ENCODE measurements at regions not wholly inside any gene's neighbourhood (a gene's known extent, or its start where the extent isn't known, plus 50 kb on each side); places are given as distances from the start of the nearest gene placed in this dataset.

DNA sequence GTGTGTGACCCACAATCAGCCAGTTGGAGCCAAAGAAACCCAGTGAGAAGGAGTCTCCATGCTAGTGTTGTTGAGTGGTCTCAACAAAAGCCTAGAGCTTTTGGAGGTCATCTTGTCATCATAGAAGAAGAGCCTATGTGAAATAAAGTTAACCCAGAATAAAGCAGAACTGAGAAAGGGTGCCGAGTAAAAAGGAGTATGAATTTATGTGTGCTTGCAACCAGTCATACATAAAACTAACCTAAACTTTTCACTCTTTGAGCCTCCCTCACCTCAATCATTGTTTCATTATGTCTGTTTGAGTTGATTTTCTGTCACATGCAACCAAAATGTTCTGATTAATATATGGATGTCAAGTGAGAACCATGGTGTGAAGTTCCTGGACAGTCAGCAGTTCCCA is 599.3 kb upstream of the ZEB2 start:
- DNase-seq = no peak

GRCh38 chr2:145116834-145117725 is 597.2 kb upstream of the ZEB2 start:
- DNase-seq = no peak

DNA sequence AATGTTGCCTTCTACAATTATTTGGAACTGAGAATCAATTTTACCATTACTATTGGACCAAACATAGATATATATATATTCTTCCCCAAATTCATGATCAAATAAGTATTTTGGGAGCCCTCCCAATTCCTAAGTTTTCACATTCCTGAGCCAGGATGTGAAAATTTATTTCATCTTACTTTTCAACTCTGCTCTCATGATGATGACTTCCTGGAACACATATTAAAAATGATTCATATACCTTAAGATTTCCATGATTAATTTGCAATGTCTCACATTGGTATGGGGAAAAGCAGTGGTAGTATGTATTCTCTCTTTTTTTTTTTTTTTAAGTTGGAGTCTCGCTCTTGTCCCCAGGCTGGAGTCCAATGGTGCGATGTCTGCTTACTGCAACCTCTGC is 596.1 kb upstream of the ZEB2 start:
- no peak for DNase-seq

DNA sequence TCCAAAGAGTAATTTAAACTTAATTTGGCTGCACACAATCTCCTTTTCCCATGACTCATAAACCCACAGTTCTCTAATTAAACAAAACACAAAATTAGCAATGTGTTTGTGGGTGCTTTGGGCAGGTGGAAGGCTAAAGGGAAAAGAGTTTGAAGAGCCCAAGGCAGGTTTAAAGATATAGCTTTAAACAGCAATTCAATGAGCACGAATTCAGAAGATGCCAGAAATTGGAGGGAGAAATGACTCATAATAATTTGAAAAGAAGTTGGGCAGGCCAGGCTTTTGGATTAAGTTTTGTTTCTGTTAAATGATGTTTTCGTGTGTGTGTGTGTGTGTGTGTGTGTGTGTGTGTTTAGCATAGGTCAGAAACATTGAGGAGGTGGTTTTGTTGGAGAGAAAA is 594.8 kb upstream of the ZEB2 start:
- no peak for DNase-seq

GRCh38 chr2:145112467-145112866 is 592.5 kb upstream of the ZEB2 start:
- DNase-seq = no peak

DNA sequence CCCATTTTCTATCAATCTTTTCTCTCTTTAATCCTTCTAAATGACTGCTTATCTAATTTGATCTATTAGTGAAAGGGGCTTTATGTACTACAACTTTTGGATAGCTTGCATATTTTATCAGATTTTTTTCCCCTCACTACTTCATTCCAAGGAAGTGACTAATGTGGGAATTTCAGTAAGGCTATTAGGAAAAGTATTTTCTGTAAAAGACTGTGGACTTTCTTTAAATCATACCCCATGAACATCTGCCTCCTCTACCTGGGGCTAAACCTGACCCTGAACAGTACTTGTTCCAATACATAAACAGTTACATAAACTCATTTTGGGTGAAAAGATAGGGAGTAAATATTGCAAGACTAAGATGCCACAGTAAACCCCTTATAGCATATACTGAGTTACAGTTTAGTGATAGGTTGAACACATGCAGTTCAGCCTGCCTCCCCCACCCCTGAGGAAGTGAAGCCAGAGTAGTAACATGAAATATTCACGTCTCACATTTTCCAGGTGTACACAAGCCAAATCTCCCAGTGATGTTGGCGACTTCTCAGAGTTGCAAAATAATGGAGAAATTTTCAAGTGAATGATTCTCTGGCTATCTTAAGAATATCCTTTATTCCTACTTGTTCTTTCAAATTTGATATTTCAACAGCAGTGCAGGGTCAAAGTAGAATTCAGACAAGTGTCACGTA is 590.9 kb upstream of the ZEB2 start:
- no peak for DNase-seq

DNA sequence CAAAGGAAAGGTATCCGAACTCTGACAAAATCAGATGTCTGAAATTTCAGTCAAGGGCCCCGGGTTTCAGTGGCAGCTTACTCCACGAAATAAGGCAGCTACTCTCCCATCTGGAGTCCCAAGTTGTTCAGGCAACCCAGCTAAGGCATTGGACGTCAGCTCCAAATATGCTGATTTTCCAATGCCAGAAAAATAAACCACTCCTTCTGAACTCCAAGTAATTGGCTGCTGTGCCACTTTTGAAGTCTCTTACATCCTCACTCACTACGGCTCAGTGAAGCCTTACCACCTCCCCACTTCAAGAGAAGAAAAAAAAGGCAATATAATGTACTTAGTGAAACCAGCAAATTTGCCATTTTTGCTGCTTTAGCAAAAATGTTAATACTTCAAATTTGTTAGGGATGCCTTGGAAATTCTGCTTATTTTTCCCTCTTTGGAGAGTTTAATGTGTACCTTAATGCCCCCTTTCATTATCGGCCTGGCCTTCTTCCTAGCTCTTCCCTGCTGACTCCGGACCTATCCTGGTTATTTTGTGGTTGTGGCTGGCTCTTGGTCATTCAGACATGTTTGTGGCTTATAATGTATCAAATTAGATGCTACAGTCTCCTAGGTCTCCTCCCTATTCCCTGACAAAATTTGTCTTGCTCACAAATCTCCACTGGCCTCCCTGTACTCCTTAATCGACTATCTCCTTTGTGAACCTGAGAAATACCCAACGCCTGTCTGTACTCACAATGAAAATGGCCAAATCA is 589.2 kb upstream of the ZEB2 start:
- no peak for DNase-seq

- DNase-seq = no peak
Observed at GRCh38 chr2:145108361-145108778, 588.5 kb upstream of the ZEB2 start.

DNA sequence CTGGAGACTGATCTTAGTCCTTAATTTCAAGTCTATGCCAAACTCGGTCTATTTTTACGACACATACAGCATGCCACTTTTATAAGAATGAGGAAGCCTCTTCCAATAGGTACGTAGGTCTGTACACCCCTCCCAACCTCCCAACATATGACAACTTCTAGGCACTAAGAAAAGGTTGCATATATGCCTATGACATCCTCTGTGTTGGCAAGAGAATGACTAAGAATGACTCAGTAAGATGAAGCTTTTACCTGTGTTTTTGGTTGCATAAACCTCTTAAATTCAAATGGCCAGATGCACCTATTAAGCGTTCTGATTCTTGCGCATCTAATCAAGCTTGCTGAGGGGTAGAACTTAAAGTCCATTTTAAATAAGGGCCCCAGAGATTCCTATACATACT is 586.4 kb upstream of the ZEB2 start:
- DNase-seq = no peak

GRCh38 chr2:145102706-145103105 is 582.8 kb upstream of the ZEB2 start:
- DNase-seq = no peak

DNA sequence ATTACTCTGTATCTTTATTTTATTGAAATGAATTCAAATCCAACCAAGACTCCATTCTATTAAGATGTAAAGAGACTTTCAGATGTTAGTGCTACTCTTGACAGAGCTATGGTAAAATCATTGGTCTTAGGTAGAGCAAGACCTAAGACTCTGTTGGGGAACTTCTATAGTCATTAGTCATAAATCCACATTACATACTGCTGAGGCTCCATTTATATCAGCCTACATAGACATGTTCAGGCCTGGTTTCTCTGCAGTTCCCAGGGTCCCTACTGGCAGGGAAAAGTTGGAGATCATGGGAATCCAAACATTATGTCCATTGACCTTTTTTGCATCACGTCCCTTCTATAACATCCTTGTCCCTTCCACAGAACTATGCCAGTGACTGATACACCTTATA is 580.4 kb upstream of the ZEB2 start:
- no peak for DNase-seq

DNA sequence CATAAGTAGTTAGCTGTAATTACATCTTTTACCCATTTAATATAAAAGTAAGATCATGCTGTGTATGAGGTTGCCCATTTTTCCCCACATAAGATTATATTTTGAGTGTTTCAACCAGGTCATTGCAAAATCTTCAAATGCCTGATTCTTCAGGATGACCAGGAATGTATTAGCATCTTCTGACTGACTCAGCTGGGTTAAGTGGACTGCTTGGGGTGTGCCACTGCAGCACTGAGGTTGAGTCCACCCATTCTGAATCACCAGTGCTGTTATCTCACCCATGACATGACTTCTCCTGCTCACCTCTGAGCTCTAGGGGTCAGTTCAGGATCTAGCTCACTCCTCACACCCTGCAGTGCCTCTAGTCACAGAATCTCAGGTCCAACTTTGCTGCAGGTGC is 576.7 kb upstream of the ZEB2 start:
- DNase-seq = no peak

DNA sequence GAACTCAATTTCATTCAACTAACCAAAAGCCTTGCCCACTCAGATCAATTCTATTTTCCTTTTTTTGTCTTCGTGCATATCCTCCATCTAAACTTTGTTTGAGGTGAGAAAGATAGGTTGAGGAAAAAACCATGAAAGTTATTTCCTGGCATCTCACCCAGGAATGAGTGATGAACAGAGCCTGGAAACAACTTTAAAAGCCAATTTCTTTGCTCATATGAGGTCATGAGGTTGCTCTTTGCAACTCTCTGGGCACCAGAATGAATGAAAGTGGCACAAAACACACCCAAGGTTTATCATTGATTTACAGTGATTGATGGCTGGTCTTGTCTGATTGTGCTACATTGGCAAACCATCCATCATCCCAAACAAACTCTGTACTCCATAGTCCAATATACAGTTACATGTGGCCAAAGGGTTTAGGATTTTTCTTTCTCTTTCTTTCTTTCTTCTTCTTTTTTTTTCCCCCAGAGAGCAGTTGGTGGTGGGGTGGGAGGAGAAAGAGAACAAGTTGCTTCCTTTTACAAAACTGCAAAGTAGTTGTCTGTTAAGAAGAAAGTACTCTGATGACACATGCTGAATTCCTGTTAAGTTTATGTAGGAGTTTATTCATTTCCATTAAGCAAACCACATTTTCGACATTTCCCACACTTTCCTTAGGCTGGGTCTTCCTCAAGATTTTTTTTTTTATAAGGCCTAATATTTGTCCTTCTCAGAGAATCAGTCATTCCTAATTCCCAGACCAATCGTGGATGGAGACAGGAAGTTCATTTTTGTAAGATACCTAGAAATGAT is 575.9 kb upstream of the ZEB2 start:
- no peak for DNase-seq

- no peak for DNase-seq
Observed at GRCh38 chr2:145094370-145094769, 574.5 kb upstream of the ZEB2 start.

DNA sequence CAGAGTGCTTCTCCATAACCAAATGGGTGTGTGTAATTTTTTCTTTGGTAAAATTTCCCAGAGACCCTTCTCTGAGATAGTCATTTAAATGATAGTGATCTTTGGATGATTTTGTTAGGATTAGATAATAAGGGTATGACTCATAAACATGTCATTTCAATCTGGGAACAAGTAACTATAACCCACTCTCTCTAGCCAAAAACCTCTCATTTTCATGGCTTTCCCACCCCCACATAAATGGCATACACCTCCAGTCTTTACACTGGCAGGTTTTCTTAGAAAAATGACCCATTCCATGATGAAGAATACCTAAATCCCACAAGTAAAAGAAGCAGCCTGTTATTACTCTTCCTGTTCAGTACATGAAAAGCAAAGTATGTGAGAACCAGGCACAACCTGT is 572.0 kb upstream of the ZEB2 start:
- no peak for DNase-seq

- DNase-seq = no peak
Observed at GRCh38 chr2:145090841-145091761, 571.2 kb upstream of the ZEB2 start.

DNA sequence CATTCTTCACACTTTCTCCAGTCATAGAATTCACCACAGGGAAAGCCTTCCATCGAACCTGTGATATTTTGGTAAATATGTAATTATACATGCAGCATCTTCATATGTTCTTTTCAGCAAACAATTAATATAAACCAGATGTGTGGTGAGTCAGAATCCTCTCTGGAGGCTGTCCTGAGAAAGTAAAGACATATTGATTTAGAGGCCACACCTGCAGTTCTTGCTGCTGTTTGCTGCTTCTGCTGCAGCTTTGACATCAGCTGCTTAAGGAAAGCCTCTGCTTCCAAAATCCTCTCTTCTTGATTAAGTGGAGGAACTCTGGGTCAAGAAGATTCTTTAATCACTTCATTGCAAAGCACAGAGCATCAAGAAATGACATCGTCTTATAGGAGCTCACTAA is 568.8 kb upstream of the ZEB2 start:
- no peak for DNase-seq

DNA sequence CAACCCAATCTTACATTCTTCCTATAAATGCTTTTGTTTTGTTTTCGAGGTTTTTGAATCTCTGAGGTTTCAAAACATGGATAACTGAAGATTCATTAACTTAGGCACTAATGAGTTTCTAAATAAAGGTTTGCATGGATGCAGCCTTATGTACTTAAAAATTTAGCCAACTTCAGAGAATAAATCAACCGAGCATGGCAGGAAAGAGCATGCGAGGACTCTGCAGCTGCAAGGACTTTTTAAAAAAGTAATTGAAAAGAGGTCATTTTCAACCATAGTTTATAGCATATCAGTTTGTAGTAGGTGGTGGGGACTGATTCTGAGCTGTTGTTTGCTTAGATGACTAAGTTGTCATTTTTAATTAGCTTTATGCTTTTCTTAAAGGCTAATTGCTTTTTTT is 567.0 kb upstream of the ZEB2 start:
- no peak for DNase-seq

GRCh38 chr2:145085612-145086011 is 565.7 kb upstream of the ZEB2 start:
- DNase-seq = no peak

DNA sequence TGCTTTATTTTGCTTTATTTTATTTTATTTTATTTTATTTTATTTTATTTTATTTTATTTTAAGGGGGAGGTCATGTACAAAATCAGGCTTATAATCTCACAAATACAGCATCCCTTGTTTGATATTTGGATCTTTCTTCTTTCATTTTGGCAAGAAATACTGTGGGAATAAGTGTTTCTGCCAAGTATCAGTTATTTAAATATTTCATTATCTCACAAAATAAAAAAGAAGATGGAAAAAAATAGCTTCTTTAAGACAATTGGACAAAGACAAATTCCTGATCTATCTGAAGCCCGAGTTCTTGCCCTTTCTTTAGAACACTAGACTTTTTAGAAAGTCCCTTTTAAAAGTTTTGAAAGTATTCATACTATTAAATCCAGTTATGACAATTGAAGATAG is 560.5 kb upstream of the ZEB2 start:
- DNase-seq = no peak

DNA sequence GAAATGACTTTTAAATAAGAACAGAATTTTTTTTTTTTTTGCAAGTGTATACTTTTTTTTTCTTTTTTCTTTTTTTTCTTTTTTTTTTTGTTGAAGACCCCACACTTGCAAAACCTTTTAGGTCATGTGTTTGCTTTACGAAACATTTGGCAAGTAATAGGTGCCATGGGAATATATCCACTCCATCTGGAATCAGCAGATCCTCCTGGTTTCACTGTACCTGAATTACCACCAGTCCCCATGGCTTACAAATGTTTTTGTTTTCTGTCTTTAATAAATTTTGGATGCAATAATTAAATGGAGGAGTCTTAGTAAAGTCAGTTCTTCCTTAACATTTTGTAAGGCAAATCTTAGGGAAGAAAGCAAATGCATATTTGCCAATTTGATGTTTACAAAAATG is 559.7 kb upstream of the ZEB2 start:
- DNase-seq = no peak

DNA sequence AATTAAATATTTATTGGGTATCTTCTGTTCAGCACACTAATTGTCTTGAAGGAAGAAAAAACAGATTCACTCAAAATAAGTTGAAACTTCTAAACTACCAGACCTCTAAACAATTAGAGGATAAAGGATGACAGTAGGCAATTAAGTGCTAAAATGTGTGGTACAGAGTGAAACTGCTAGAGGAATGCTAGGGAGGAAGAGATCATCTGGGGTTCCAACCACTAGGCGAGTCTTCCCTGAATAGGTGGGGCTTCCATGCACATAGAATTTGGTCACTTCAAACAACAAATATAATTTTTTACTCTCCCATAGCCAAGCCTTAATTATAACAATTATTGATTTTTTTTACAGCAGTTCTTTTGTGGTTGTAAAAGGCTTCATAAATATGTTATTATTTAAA is 559.0 kb upstream of the ZEB2 start:
- DNase-seq = no peak

Data from activated naive CD4-positive, alpha-beta T cell (primary cell).